WI38 (cell line): ENCODE measurements at regions not wholly inside any gene's neighbourhood (a gene's known extent, or its start where the extent isn't known, plus 50 kb on each side); places are given as distances from the start of the nearest gene placed in this dataset.
A peak's percentile ranks its signal among the peaks of the same experiment; 100 is the strongest.
"Not testable (repeated sequence)": the region's sequence is repeated elsewhere in the genome, so short reads cannot be mapped to it uniquely, and the experiment has no call there.

Source experiments
- H3K4me3 ChIP-seq: 2 replicates; pipeline ENCODE4 v1.5.1; 2011; ENCODE audit warnings: low read depth, mild to moderate bottlenecking, control low read depth, low read length
- TF ChIP-seq, protein P1 (sequence below): IDR thresholded peaks from 2 replicates; pipeline ENCODE4 v1.5.1; 2012; ENCODE audit warnings: low read depth, mild to moderate bottlenecking, control low read depth, low read length

DNA sequence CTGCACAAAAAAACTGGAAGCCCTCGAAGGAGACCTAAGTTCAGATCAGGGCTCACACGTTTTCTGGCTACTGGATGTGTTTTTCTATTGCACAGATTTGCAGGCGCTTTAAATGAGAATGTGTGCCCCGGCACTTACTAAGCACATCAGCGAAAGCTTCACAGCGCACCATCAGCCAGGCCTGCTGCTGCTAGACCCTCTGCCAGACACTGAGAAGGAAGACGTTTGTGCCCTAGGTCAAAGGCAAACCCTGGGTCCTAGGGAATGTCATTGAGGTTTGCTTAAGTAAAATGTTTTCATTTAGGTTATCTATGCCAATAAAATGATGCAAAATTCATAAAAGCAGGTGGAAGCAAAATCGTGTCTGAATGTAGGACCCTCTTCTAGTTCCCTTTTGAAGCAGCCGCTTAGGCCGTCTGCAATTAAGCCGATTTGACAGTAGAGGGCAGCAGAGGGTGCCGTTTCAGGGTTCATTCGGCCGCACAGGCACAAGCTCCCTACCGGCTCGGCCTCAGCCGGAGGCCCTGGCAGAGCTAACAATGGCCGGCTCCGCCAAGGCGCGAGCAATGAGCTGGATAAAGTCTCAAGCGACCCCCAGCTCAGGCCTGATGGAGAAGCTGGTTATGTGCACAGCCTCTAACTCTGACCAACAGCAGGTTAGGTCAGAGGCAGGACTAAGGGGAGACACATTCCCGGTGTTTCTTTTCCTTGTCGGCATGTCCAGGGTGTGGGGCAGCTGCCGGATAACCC lies 107.2 kb upstream of the FOXA2 start:
- TF ChIP-seq, protein P1, sequence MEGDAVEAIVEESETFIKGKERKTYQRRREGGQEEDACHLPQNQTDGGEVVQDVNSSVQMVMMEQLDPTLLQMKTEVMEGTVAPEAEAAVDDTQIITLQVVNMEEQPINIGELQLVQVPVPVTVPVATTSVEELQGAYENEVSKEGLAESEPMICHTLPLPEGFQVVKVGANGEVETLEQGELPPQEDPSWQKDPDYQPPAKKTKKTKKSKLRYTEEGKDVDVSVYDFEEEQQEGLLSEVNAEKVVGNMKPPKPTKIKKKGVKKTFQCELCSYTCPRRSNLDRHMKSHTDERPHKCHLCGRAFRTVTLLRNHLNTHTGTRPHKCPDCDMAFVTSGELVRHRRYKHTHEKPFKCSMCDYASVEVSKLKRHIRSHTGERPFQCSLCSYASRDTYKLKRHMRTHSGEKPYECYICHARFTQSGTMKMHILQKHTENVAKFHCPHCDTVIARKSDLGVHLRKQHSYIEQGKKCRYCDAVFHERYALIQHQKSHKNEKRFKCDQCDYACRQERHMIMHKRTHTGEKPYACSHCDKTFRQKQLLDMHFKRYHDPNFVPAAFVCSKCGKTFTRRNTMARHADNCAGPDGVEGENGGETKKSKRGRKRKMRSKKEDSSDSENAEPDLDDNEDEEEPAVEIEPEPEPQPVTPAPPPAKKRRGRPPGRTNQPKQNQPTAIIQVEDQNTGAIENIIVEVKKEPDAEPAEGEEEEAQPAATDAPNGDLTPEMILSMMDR = peak; percentile 87
- H3K4me3 ChIP-seq = no peak overlapping the region

GRCh38 chr20:22692119-22692475 lies 107.7 kb upstream of the FOXA2 start:
- H3K4me3 ChIP-seq = no peak overlapping the region
- TF ChIP-seq, protein P1 = no peak

DNA sequence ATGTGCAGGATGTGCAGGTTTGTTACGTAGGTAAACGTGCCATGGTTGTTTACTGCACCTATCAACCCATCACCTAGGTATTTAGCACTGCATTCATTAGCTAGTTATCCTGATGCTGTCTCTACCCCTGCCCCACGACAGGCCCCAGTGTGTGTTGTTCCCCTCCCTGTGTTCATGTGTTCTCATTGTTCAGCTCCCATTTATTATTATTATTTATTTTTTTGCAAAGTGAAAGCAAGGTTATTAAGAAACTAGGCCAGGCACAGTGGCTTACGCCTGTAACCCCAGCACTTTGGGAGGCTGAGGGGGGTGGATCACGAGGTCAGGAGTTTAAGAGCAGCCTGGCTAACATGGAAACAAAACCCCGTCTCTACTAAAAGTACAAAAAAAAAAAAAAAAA lies 108.2 kb upstream of the FOXA2 start:
- H3K4me3 ChIP-seq = not testable (repeated sequence)

DNA sequence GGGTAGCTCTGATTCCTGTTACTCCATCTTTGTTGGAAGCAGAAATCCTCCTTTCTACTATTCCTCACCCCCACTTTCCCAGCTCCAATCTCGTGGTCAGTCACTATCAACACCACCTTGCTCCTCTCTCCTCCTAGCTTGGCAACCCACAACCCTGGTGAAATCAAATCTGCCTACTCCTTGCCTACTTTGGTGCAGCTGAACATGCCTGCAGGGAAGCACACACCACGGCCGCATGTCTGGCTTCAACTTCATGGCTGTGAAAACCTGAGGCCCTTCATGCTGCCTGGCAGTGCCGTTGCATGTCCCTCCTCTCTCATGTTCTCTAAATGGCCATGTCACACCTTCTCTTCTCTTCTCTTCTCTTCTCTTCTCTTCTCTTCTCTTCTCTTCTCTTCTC lies 112.4 kb upstream of the FOXA2 start:
- H3K4me3 ChIP-seq = no peak overlapping the region
- TF ChIP-seq, protein P1 = no peak

DNA sequence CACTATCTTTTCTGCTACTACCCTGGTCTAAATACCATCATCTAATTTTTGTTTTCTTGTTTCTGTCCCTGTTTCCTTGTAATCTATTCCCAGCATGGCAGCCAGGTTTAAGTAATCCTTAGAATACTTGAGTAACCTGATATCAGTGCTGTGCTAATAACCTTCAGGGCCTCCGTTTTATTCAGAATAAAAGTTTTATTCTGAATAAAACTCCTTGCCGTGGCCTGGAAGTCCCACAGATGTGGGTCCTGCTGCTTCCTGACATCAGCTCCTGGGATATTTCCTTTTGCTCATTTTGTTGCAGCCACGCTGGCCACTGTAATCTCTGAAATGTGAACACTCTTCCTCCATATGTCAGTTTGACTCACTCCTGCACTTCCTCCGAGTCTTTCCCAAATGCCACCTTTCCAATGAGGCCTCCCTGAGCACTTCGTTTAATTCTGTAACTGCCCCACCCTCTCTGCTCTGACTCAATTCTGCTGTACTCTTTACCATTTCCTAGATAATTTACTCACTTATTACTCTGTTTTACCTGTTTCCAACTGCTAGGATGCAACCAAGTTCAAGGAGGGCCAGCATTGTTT lies 114.0 kb upstream of the FOXA2 start:
- H3K4me3 ChIP-seq = no peak overlapping the region

GRCh38 chr20:22699396-22699795 lies 115.0 kb upstream of the FOXA2 start:
- no peak overlapping the region for H3K4me3 ChIP-seq
- TF ChIP-seq, protein P1 = no peak

More for the DNA sequence above, 114.0 kb upstream of the FOXA2 start:
- TF ChIP-seq, protein P1 = no peak

DNA sequence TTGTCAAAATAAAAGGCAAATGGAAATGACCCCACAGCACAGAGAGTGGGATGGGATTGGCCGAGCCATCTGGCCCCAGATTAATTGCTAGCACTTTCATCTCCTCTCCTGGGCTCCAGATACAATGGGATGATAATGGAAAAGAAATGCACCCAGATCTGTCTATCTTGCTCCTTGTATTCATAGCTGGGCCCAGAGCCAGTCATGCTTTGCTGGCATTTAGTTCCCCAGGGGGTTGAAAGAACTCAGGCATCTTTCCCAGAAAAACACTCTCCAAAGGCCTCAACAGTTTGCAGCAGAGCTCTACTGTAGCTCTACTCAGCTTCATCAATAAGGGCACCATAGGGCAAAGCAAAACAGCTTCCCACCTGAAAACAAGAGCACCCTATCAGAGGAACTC lies 116.0 kb upstream of the FOXA2 start:
- TF ChIP-seq, protein P1 = no peak

More for the DNA sequence above, 116.0 kb upstream of the FOXA2 start:
- no peak overlapping the region for H3K4me3 ChIP-seq
